CD14-positive monocyte (primary cell): ENCODE measurements at regions not wholly inside any gene's neighbourhood (a gene's known extent, or its start where the extent isn't known, plus 50 kb on each side); places are given as distances from the start of the nearest gene placed in this dataset.

Source experiments
- DNase-seq, 3 donors: peaks; one replicate each; pipeline ENCODE4 v3.0.0-alpha.2; 2011 to 2022
- H2AFZ ChIP-seq: 2 replicates; pipeline ENCODE4 v1.6.0; 2012; ENCODE audit warnings: mild to moderate bottlenecking, low read depth, low read length, inconsistent platforms; ENCODE audit not compliant: insufficient read depth, poor library complexity, severe bottlenecking
- H3K27ac ChIP-seq, 2 donors: 1 replicate in 1 of 2; 2 replicates in 1 of 2; pipeline ENCODE4 v1.5.1; 2012 to 2013; ENCODE audit warnings: low read length in 2 of 2, control low read depth in 1 of 2, inconsistent platforms in 1 of 2, low read depth in 1 of 2, mild to moderate bottlenecking in 1 of 2
- H3K27me3 ChIP-seq, 2 donors: one replicate each; pipeline versions ENCODE4 v1.6.0 to v1.6.1; 2011 to 2013; ENCODE audit warnings: low read length in 2 of 2; ENCODE audit not compliant: control insufficient read depth in 2 of 2, insufficient read depth in 2 of 2
- H3K36me3 ChIP-seq, 2 donors: replicated peaks in 1 of 2; 1 replicate in 1 of 2; 2 replicates in 1 of 2; pipeline versions ENCODE4 v1.5.1 to v1.6.1; 2012 to 2013; ENCODE audit warnings: low read length in 2 of 2, control low read depth in 1 of 2, inconsistent platforms in 1 of 2, mild to moderate bottlenecking in 1 of 2; ENCODE audit not compliant: insufficient read depth in 2 of 2, control insufficient read depth in 1 of 2
- H3K4me1 ChIP-seq, 2 donors: 1 replicate in 1 of 2; 2 replicates in 1 of 2; pipeline versions ENCODE4 v1.5.1 to v1.6.1; 2012 to 2013; ENCODE audit warnings: low read length in 2 of 2, control low read depth in 1 of 2, inconsistent platforms in 1 of 2, mild to moderate bottlenecking in 1 of 2, moderate library complexity in 1 of 2; ENCODE audit not compliant: insufficient read depth in 2 of 2, control insufficient read depth in 1 of 2
- H3K4me2 ChIP-seq: replicated peaks from 2 replicates; pipeline ENCODE3; 2012; ENCODE audit warnings: low read length, moderate library complexity, mild to moderate bottlenecking; ENCODE audit not compliant: poor library complexity, severe bottlenecking; ENCODE audit errors: extremely low read depth
- H3K4me3 ChIP-seq, 3 experiments: fragments of 200-600 bp in 1 of 3; sonication (generic) in 1 of 3; replicated peaks in 1 of 3; 1 replicate in 2 of 3; 2 replicates in 1 of 3; pipeline ENCODE4 v1.5.1; 2011 to 2013; ENCODE audit warnings: low read length in 3 of 3, mild to moderate bottlenecking in 3 of 3, control low read depth in 2 of 3, low read depth in 2 of 3, inconsistent platforms in 1 of 3, moderate library complexity in 1 of 3
- H3K79me2 ChIP-seq: 2 replicates; pipeline ENCODE4 v1.6.0; 2012; ENCODE audit warnings: mild to moderate bottlenecking, control low read depth, inconsistent platforms, low read length, moderate library complexity; ENCODE audit not compliant: insufficient read depth
- H3K9ac ChIP-seq: 2 replicates; pipeline ENCODE4 v1.6.0; 2017; ENCODE audit warnings: low read length, mild to moderate bottlenecking; ENCODE audit not compliant: insufficient read depth, poor library complexity, severe bottlenecking
- H3K9me3 ChIP-seq, 2 donors: replicated peaks in 1 of 2; 1 replicate in 1 of 2; 2 replicates in 1 of 2; pipeline versions ENCODE4 v1.5.1 to v1.6.1; 2012 to 2013; ENCODE audit warnings: low read length in 2 of 2, control low read depth in 1 of 2; ENCODE audit not compliant: control insufficient read depth in 1 of 2, insufficient read depth in 1 of 2
- H4K20me1 ChIP-seq: 2 replicates; pipeline ENCODE4 v1.6.0; 2012; ENCODE audit warnings: mild to moderate bottlenecking, low read length, control low read depth, moderate library complexity; ENCODE audit not compliant: insufficient read depth
- H3K27ac Mint-ChIP-seq, 7 donors: one replicate each; pipeline ENCODE4 v1.8.0; 2020; ENCODE audit warnings: mild to moderate bottlenecking in 7 of 7, mixed read lengths in 7 of 7, moderate library complexity in 6 of 7, inconsistent platforms in 2 of 7
- H3K27me3 Mint-ChIP-seq, 3 donors: one replicate each; pipeline ENCODE4 v1.8.0; 2021 to 2022; ENCODE audit warnings: low read depth in 3 of 3, mild to moderate bottlenecking in 3 of 3, mixed read lengths in 3 of 3, moderate library complexity in 3 of 3, inconsistent platforms in 1 of 3
- H3K36me3 Mint-ChIP-seq, 2 donors: one replicate each; pipeline ENCODE4 v1.8.0; 2020; ENCODE audit warnings: mixed read lengths in 2 of 2, inconsistent platforms in 1 of 2, mild to moderate bottlenecking in 1 of 2
- H3K4me1 Mint-ChIP-seq: one replicate; pipeline ENCODE4 v1.8.0; 2020; ENCODE audit warnings: mild to moderate bottlenecking, mixed read lengths
- H3K4me3 Mint-ChIP-seq, 2 donors: one replicate each; pipeline ENCODE4 v1.8.0; 2020; ENCODE audit warnings: mild to moderate bottlenecking in 2 of 2, mixed read lengths in 2 of 2, moderate library complexity in 1 of 2
- H3K9me3 Mint-ChIP-seq, 7 donors: one replicate each; pipeline ENCODE4 v1.8.0; 2020 to 2022; ENCODE audit warnings: mixed read lengths in 7 of 7, mild to moderate bottlenecking in 6 of 7, moderate library complexity in 6 of 7, inconsistent platforms in 2 of 7
- CTCF ChIP-seq: fragments of 200-600 bp; IDR thresholded peaks from one replicate; pipeline ENCODE4 v1.8.0; 2022; ENCODE audit warnings: antibody characterized with exemption, mild to moderate bottlenecking
- WGBS: methylation state at CpG from one replicate; pipeline ENCODE4 v1.1.5; 2013; ENCODE audit warnings: missing lambda C conversion rate; ENCODE audit not compliant: insufficient coverage; 5-methylcytosine and 5-hydroxymethylcytosine counted together
- intact Hi-C, 2 donors: fragments of 100-400 bp; cut with micrococcal nuclease; formaldehyde crosslinking; loops; one replicate each; pipeline versions ENCODE4 v1.15.0 to v1.15.1; 2023

GRCh38 chr9:680106-680505 is 161.4 kb upstream of the DMRT1 start:
- no peak overlapping the region for H3K4me2 ChIP-seq
- Mint-ChIP-seq H3K4me1 (peaks cover 18% of the 10 kb centered on the region), H3K4me3 (no peak overlapping the region), H3K27me3 (peaks cover 0 to 1% (median 0%) of the 10 kb centered on the region in 3 donors), H3K9me3 (peaks cover 0 to 2% (median 0%) of the 10 kb centered on the region in 7 donors), H3K36me3 (no peaks in the 10 kb centered on the region), H3K27ac (no peak overlapping the region)
- no peak overlapping the region for H3K4me3 ChIP-seq
- no peaks in the 10 kb centered on the region for H3K79me2 ChIP-seq
- TF ChIP-seq CTCF = no peak
- DNase-seq = no peak
- H3K27ac ChIP-seq = no peak overlapping the region
- intact Hi-C loops = loop anchor here (10.0 kb wide), 1 partner anchor 55 kb away; no protein-coding TSS in a partner anchor
- no peaks in the 10 kb centered on the region for H3K27me3 ChIP-seq
- H2AFZ ChIP-seq = no peak overlapping the region
- H3K4me1 ChIP-seq = no peaks in the 10 kb centered on the region
- no peaks in the 10 kb centered on the region for H3K36me3 ChIP-seq
- no peaks in the 10 kb centered on the region for H3K9me3 ChIP-seq
- no CpG with 5 or more reads among the region's 5 CpGs for WGBS
- no peaks in the 10 kb centered on the region for H4K20me1 ChIP-seq
- no peak overlapping the region for H3K9ac ChIP-seq

- Histone ChIP-seq H3K4me2 (no peak overlapping the region), H3K27me3 (no peaks in the 10 kb centered on the region), H3K4me3 (no peak overlapping the region), H2AFZ (no peak overlapping the region), H3K9me3 (no peaks in the 10 kb centered on the region), H3K27ac (no peak overlapping the region), H3K9ac (no peak overlapping the region), H3K36me3 (no peaks in the 10 kb centered on the region), H3K4me1 (no peaks in the 10 kb centered on the region), H3K79me2 (no peaks in the 10 kb centered on the region), H4K20me1 (no peaks in the 10 kb centered on the region)
- no peak overlapping the region for H3K27ac Mint-ChIP-seq
- H3K27me3 Mint-ChIP-seq = peaks cover 0 to 3% (median 1%) of the 10 kb centered on the region in 3 donors
- intact Hi-C loops = loop anchor here (10.0 kb wide), 1 partner anchor 58 kb away; no protein-coding TSS in a partner anchor
- H3K4me3 Mint-ChIP-seq = no peak overlapping the region
- TF ChIP-seq CTCF = no peak
- H3K9me3 Mint-ChIP-seq = peaks cover 0 to 2% (median 0%) of the 10 kb centered on the region in 7 donors
- H3K4me1 Mint-ChIP-seq = peaks cover 12% of the 10 kb centered on the region
- WGBS = 92% methylated on average over 10 of the region's 12 CpGs
- DNase-seq = no peak
- H3K36me3 Mint-ChIP-seq = no peaks in the 10 kb centered on the region
Observed at GRCh38 chr9:682633-683508, 158.6 kb upstream of the DMRT1 start.
